ENCODE measurements at regions not wholly inside any gene's neighbourhood (a gene's known extent, or its start where the extent isn't known, plus 50 kb on each side); places are given as distances from the start of the nearest gene placed in this dataset.
"Not testable (repeated sequence)": the region's sequence is repeated elsewhere in the genome, so short reads cannot be mapped to it uniquely, and the experiment has no call there.

DNA sequence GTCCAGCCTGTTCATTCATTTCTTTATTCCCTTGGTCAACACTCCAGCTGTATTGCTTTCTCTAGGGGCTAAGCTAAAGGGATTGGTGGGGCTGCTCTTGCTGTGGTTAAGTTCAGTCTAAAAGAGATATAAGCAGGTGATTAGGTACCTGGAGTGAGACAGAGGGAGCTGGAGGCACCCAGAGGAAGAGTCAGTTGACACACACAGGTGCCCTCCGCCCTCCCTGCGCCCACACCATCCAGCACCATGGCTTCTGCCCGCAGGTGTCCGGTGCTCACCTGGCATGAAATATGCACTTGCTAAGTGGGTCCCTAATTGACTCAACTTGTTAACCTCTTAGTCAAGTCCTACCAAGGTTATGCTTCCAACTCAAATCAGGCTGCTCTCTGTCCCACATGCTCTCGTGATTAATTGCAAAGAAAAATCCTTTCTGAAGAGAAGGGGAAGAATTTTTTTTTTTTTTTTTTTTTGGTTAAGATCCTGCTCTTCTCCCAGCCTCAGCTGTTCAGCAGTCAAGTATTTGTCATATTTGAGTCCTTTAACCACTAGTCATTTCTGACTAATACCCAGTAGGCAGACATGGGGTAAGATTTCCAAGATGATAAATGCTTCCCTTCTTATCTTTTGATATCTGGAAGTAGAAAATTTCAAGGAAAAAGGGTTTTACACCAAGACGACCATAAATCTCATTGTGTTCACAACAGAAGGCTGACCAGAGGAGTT, 199.8 kb upstream of the WSCD1 start:
- no peak for DNase-seq

DNA sequence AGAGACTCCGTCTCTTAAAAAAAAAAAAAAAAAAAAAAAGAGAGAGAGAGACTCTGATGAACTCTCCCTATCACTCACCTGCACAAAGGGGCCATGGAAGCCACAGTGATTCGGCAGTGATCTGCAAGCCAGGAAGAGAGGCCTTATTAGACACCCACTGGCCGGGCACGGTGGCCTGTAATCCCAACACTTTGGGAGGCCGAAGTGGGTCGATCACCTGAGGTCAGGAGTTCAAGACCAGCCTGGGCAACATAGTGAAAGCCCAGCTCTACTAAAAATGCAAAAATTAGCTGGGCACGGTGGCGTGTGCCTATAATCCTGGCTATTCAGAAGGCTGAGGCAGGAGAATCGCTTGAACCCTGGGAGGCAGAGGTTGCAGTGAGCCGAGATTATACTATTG, 198.5 kb upstream of the WSCD1 start:
- no peak for DNase-seq

DNA sequence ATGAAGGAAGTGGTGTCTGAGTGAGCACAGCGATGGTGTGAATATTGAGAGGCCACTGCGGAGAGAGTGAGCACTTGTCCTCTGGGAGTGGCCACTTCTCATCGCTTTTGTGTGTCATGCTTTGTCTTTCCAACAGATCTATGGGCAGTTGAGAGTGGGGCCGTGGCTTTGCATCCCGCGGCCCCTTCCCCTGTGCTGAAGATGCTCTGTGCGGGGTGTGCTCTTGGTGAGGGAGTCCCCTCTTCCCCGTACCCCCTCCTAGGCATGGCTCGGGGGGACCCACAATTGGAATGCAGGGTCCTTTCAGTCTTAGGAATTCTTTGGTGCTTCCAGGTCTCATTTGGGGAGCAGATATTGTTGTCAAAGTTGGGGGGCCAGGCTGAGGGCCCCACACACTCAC, 197.3 kb upstream of the WSCD1 start:
- DNase-seq: no peak

DNA sequence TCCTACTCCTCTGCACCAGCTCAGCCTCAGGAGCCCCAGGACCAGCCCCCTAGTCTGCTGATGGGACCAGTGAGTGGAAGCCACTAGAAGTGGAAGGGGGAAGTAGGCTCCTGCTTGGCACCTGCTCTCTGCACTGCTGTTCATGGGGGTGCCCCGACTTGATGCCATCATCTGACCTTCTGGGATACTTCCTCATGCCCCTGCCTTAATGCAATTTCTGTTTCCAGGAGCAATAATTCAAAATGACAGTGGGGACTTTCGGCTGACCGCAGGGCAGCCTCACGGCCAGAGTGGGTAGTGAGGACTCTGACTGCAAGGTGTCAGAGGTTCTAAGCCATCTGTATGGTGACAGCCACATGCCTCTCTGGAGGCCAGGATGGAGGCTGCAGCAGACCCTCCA, 196.4 kb upstream of the WSCD1 start:
- DNase-seq: no peak

DNA sequence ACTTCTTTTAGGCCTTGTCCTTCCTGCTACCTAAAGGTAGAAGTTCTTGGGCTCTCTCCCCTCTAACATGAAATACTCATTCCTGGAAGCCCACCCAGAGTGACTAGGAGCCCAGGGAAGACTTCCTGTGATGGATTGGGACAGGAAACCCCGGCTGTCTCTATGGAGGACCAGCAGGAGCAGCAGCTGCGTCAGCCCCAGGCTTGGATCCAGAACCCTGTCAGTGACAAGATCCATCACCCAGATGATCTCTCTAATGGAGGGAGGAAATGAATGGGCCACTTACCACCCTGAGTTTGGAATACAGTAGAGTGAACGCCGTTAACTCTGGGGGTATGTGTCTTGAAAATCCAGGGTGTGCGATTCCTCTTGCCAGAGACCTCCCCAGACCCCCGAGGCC, 195.7 kb upstream of the WSCD1 start:
- no peak for DNase-seq

DNA sequence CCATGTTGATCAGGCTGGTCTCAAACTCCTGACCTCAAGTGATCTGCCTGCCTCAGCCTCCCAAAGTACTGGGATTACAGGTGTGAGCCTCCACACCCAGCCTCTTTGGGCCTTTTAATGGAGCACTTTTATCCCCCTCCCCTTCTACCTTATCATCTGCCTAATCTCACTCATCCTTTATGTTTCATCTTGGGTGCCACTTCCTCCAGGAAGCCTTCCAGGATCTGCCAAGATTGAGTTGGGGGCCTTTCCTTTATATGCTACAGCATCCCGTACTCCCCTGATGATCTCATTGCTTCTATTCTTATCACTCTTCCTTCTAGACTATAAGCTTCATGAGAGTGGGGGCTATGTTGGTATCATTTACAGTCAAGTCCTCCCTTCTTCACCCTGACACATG, 192.8 kb upstream of the WSCD1 start:
- no peak for DNase-seq

DNA sequence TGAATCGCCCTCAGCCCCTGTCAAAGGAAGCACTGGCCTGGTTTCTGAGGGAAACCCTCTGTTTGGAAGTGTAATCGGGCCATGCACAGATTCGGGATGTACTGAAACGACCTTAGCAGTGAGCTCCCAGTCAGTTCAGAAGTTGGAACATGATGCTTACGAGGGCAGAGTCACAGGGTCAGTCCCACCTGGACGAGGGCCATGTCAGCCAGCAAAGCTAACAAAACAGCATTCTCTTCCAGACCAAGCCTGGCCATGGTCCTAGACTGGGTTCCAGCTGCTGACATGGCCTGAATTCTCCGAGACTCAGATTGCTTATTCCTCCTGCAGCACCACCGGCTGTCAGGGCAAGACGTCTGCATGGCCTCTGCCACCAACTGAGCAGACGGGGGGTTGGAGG, 192.2 kb upstream of the WSCD1 start:
- no peak for DNase-seq

DNA sequence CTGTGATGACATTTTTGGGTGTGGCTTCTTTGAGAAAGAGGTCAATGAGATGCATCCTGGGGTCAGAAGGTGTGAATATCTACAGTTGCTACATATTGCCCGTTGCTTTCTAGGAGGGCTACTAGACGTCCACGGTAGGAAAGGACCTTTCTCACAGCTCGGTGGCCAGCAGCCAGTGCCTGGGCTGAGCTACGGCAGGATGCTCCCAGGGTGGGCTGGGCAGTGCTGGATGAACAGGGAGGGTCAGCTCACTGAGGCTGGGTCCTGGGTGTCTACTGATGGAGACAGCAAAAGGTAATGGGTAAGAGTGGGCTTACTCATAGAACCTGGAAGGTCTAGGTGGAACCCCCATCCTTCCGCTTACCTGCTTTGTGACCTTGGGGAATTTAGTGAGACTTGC, 188.3 kb upstream of the WSCD1 start:
- no peak for DNase-seq

DNA sequence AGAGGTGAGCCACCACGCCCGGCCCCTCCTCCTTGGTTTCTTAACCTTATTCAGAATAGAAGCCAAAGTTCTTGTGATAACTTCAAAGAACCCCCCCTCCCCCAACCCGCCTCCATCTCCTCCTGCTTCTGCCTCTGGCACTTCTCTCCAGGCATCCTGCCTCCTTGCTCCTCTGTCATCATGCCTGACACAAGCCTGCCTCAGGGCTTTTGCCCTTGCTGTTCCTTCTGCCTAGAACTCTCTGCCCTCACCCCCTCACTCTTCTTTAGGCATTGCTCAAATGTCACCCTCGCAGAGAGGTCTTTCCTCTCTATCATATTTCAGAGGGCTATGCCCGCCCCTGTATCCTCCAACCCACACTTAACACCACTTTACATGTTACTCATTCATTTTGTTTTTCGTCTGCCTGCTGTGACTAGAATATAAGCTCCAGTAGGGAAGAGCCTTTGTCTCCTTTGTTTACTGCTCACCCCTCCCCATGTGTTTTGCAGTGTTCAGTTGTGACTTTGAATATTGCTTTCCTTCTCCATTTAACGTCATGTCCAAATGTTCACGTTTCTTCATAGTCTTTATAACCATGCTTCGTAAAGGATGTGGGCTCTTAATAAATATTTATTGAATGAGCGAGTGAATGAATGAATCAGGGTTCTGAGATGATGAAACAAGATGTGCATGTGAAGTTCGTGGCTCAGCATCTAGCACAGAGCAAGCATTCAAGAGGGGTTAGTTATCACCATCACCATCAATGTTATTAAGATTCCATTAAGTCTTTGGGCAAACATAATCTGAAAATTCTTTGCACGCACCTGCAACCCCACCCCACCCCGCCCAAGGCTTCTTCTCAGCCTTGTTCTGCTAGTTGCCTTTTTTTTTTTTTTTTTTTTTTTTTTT, 186.2 kb upstream of the WSCD1 start:
- no peak for DNase-seq

DNA sequence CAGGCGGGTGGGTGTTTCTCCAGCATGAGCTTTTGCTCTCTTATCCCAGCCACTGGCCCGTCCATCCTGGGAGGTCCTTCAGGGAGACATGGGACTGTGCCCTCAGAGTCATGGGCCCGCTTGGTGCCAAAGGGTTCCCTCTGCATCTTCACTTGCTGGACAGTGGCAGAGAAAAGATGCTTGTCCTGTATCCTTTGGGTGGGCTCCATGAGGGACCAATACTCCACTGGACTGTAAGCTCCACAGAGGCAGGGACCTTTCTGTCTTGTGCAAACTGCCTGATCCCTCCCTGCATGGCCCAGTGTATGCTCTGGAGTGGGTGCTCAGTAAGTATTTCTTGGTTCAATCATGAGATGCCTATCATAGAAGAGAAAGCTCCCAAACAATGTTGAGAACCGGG, 184.8 kb upstream of the WSCD1 start:
- DNase-seq: no peak

DNA sequence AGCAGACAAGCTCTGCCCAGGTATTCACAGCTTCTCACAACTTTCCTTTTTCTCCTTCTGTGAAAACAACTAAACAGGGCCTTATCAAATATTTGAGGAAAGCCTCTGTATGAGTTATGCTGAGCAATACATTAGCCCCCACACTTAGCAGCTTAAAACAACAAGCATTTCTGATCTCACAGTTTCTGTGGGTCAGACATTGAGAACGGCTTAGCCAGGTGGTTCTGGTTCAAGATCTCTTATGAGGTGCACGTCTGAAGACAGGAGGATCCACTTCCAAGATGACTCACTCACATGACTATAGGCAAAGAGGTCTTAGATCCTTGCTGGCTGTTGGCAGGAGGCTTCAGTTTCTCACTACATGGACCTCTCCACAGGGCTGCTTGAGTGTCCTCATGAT, 181.4 kb upstream of the WSCD1 start:
- DNase-seq: no peak

DNA sequence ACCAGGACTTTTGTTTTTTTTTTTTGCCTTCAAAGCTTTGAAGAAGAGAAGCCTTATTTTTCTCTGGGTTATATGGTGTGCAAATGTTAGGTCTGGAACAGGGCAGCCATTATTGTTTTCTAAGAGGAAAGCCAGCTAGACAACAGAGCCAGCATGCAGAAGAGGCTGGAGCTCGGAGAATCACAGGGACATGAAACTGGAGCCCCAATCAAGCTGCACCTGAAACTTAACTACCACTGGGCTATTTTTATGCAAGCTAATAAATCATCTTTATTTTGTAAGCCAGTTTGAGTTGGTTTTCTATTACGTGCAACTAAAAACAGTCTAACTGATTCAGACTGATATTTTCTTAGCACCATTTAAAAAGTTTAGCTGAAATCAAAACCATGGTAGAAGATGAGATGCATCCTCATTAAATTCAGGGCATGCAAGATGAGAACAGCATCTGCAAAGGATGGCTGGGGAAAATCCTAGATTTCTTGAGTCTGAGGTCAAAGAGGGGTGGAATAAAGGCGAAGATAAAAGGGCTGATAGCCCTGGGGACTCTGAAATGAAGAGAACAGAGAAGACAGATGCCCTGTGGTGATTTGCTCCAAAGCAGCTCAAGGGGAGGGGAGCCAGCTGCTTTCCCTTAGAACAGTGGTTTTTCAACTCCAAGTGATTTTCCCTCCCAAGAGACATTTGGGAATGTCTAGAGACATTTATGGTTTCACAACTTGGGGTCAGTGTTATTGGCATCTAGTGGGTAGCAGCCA, 177.1 kb upstream of the WSCD1 start:
- no peak for DNase-seq

DNA sequence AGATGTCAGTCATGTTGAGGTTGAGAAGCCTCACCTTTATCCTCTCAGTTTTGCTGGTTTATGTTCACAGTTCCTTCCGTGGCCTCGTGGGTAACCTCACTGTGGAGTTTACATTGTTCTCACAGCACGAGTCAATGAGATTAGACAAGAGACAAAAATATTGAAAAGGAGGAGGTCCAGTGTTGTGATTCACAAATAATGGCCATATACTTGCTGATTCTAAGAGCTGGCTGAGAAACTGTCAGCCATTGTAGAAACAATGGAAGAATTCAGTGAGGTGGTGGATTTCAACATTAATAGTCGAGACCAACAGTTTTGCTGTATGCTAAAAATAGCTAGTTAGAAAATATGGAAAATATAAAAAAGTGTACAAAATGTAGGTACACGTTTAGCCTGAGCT, 176.4 kb upstream of the WSCD1 start:
- no peak for DNase-seq

DNA sequence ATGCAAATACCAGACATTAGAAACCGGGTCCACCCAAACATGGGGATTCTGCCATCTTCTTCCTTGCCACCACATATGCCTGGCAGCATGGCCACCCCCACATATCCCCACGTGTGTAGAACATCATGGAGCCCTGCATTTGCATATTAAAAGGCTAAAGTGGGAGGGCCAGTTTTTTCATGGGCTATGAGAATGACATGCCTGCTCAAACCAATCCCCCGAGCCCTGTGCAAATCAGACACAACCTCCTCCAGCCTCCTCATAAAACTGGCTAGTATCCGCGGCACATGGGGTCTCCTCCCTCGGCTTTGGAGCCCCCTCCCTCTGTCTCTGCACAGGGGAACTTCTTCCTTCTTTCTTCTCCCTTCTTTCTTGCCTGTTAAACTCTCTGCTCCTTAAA, 174.9 kb upstream of the WSCD1 start:
- DNase-seq: no peak

DNA sequence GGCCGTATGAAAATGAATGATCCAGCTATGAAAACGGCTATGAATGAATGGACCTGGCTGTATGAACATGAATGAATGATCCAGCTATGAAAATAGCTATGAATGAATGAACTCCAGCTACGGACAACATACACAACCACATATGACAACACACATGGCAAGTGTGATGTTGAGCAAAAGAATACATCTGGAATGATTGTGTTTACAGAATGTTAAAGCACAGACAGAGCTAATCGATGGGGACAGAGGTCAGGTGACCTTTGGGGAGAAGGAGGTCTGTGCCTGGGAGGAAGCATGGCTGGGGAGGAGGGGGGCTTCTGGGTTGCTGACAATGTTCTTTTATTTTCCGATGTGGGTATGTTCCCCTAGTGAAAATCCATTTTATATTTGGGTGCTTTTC, 174.0 kb upstream of the WSCD1 start:
- no peak for DNase-seq

DNA sequence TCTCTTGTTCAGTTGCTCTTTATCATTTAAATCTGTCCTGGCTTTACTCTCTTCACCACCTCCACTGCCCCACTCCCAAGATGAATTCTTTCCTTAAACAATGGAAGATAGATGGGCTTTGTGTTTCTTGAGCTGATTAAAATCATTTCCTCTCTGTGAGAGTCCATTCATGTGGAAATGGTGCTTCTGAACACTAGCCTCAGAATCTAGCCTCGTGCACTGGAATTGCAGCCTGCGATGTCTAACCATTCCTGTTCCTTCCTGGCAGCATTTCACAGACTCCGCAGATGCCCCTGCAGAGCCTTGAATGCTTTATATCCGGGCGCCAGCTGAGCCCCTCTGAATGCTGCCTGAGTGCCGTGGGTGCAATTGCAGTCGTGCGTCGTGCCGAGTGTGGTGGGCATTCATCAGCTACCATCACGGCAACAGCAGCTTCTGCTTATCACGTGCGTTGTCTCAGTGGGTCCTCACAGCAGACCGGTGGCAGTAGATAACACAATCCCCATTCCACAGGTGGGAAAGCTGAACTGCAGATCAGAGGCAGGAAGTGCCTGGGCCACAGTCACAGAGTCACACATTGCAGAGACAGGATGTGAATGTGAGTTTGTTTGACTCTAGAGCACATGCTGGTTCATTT, 172.8 kb upstream of the WSCD1 start:
- no peak for DNase-seq

DNA sequence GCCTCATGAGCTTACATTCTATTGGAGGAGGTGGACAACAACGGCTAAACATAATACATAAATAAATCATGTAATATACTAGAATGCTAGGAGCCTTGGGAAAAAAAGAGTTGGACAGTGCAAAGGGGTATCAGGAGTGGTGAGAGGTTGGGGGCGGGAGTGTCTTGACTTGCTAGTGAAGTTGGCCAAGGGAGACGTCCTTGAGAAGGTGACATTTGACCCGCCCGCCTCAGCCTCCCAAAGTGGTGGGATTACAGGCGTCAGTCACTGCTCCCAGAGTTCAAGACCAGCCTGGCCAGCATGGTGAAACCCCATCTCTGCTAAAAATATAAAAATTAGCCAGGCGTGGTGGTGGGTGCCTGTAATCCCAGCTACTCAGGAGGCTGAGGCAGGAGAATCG, 172.2 kb upstream of the WSCD1 start:
- DNase-seq: not testable (repeated sequence)

DNA sequence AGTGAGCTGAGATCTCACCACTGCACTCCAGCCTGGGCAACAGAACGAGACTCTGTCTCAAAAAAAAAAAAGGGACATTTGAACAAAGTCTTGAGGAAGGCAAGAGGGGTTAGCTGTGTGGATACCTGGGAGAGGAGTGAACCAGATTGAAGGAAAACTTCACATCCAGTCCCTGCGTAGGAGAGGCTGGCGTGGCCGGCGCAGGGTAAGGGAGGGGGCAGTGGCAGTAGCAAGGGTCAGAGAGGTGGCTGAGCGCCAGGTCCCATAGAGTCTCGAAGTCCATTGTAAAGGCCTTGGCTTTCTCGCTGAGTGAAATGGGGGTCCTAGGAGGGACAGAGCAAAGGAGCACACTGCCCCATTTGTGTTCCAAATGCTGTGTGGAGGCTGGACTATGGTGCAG, 171.8 kb upstream of the WSCD1 start:
- DNase-seq: no peak

DNA sequence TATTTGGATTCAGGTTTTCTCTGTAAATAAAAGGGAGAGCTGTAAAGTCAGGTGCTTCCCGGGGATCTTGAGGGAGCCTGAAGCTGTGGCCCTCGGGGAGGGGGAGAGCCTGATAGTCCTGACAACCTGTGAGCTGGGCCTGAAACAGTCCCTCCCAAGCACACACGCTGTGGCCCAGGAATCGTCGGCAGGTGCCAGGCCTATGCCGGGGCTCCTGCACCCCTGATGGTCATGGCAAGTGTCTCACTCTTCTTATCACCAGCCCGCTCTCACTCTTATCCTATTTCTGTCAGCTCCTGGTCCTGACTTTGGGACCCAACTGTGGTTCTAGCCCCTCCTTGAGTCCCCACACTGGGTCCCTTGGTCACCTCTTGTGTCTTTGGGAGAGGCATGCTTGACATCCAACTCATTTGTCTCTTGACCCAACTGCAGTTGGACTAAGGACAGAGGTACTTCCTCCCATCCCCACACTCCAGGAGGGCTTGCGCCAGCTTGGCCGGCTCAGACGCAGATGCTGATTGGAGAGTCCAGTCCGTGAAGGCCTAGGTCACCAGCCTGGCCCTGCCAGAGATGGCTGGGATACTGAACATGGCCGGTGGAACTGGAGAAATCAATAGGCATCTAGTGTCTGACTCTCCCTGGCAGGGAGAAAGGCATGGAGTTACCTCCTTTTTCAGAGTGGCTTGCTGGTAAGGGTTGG, 170.5 kb upstream of the WSCD1 start:
- DNase-seq: no peak

DNA sequence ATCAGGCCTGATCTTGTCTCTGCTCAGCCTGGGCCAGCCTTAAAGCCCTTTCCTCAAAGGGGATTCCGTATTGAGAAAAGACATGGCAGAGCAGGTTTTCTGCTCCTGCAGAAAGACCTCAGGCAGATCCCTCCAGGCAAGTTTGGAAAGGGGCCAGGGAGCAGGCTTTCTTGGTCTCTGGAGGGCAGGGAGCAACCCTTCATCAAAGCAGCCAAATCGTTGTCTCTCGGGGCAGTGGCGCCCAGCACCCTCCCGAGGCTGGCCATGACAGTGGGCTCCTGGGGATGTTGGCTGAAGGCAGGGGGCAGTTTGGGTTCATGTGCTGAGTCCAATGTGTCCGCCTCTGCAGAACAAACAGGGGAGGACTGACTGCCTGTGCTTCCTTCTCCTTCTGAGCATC, 168.4 kb upstream of the WSCD1 start:
- DNase-seq: no peak

DNA sequence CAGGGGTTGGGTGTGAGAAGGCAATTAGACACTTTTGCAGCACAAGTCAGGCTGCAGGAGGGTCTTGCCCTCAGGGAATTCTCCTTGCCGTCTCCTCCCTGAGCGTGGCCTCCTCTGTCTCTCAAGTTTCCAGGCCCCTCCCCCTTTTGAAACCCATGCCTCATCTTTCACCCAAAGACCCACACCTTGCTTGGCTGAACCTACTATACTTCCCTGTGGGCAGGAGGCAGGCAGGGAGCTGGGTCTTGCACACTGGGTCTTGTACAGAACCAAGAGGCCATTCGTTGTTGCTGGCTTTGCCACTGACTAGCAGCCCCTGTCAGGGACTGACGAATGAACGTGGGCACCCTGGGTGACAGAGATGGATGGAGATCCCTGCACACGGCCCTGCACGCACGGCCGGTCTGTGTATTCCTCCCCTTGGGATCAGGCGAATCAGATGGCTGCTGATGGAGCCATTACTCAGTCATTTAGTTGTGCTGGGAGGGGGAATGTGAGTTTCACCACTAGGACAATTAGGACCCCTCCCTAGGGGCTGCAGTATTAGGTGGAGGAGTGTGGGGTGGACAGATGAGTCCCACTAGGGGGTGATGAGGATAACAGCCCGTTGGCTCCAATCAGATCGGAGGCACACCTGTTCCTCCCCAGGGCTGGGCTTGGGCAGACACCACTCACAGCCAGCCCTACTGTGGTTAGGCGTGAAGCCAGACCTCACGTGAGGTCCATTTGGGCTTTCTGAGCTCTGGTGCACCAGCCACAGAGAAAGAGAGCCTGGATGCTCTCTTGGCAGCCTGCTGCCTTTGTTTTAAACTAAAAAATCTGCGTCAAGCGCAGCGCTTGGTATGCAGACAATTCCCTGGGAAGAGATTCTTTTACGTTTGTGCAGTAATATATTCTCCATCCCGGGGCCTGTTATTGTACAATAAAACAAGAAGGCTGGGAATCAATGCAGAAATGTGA, 167.7 kb upstream of the WSCD1 start:
- DNase-seq: no peak
